Right renal pelvis (tissue), 4 donors: ENCODE measurements at regions not wholly inside any gene's neighbourhood (a gene's known extent, or its start where the extent isn't known, plus 50 kb on each side); places are given as distances from the start of the nearest gene placed in this dataset.

Experiments
- DNase-seq, 4 donors: peaks; one replicate each; pipeline ENCODE4 v3.0.0-alpha.2; 2013; ENCODE audit warnings: low read depth in 4 of 4, low spot score in 3 of 4, missing footprints in 1 of 4

GRCh38 chr11:27861706-27862430, 161.6 kb upstream of the BDNF start:
- no peak for DNase-seq

GRCh38 chr11:27860811-27861210, 160.6 kb upstream of the BDNF start:
- no peak for DNase-seq

GRCh38 chr11:27858866-27859265, 158.6 kb upstream of the BDNF start:
- no peak for DNase-seq

GRCh38 chr11:27857588-27857987, 157.3 kb upstream of the BDNF start:
- no peak for DNase-seq

- DNase-seq, result no peak
Observed at GRCh38 chr11:27857014-27857413, 156.8 kb upstream of the BDNF start.

- no peak for DNase-seq
Observed at GRCh38 chr11:27848423-27848822, 148.2 kb upstream of the BDNF start.

GRCh38 chr11:27847496-27847895, 147.2 kb upstream of the BDNF start:
- no peak for DNase-seq

- DNase-seq, result no peak
Observed at GRCh38 chr11:27842290-27842689, 142.0 kb upstream of the BDNF start.

GRCh38 chr11:27841023-27841422, 140.8 kb upstream of the BDNF start:
- no peak for DNase-seq

GRCh38 chr11:27839226-27839913, 139.1 kb upstream of the BDNF start:
- no peak for DNase-seq

- no peak for DNase-seq
Observed at GRCh38 chr11:27838674-27839073, 138.4 kb upstream of the BDNF start.

- no peak for DNase-seq
Observed at GRCh38 chr11:27837895-27838563, 137.8 kb upstream of the BDNF start.

GRCh38 chr11:27830206-27830605, 130.0 kb upstream of the BDNF start:
- DNase-seq, result no peak

GRCh38 chr11:27820249-27820648, 120.0 kb upstream of the BDNF start:
- no peak for DNase-seq

- DNase-seq, result no peak
Observed at GRCh38 chr11:27816197-27816596, 115.9 kb upstream of the BDNF start.

GRCh38 chr11:27812341-27812740, 112.1 kb upstream of the BDNF start:
- no peak for DNase-seq

GRCh38 chr11:27807596-27807995, 107.3 kb upstream of the BDNF start:
- DNase-seq, result no peak

GRCh38 chr11:27806122-27806521, 105.9 kb upstream of the BDNF start:
- DNase-seq, result no peak

- no peak for DNase-seq
Observed at GRCh38 chr11:27795955-27796861, 96.0 kb upstream of the BDNF start.

GRCh38 chr11:27786864-27787263, 86.6 kb upstream of the BDNF start:
- no peak for DNase-seq

GRCh38 chr11:27786331-27786730, 86.1 kb upstream of the BDNF start:
- DNase-seq, result no peak
